Esophagus squamous epithelium (tissue), 5 donors: ENCODE measurements at regions not wholly inside any gene's neighbourhood (a gene's known extent, or its start where the extent isn't known, plus 50 kb on each side); places are given as distances from the start of the nearest gene placed in this dataset.

Experiments used
- DNase-seq: peaks from one replicate; lab custom pipeline; 2025; lab: John Stamatoyannopoulos, UW
- H3K27ac ChIP-seq, 4 donors: fragments of 200-600 bp; sonication (generic); one replicate each; pipeline ENCODE4 v1.5.1; 2016 to 2019; ENCODE audit warnings: mild to moderate bottlenecking in 1 of 4
- H3K27me3 ChIP-seq, 4 donors: fragments of 200-600 bp; sonication (generic); 1 replicate in 3 of 4; 2 replicates in 1 of 4; pipeline versions ENCODE4 v1.5.1 to v1.6.0; 2017 to 2021; ENCODE audit warnings: antibody characterized with exemption in 1 of 4
- H3K36me3 ChIP-seq, 3 donors: fragments of 200-600 bp; sonication (generic); one replicate each; pipeline ENCODE4 v1.5.1; 2016 to 2019
- H3K4me1 ChIP-seq, 3 donors: fragments of 200-600 bp; sonication (generic); one replicate each; pipeline ENCODE4 v1.5.1; 2017 to 2019
- H3K4me3 ChIP-seq, 4 donors: fragments of 200-600 bp; sonication (generic); 1 replicate in 3 of 4; 2 replicates in 1 of 4; pipeline ENCODE4 v1.5.1; 2016 to 2019; ENCODE audit warnings: mild to moderate bottlenecking in 2 of 4, moderate library complexity in 1 of 4
- H3K9me3 ChIP-seq, 3 donors: fragments of 200-600 bp; sonication (generic); one replicate each; pipeline ENCODE4 v1.5.1; 2016 to 2019
- POLR2A ChIP-seq, 4 donors: fragments of 450-650 bp; IDR thresholded peaks; one replicate each; pipeline ENCODE4 v1.6.1; 2017; ENCODE audit warnings: antibody characterized with exemption in 4 of 4, mild to moderate bottlenecking in 4 of 4, moderate library complexity in 3 of 4
- WGBS, 2 donors: methylation state at CpG; one replicate each; pipeline ENCODE4 v1.1.5; 2018; 5-methylcytosine and 5-hydroxymethylcytosine counted together
- intact Hi-C: fragments of 100-400 bp; cut with DNase I; formaldehyde crosslinking; loops from one replicate; pipeline ENCODE4 v1.15.0; 2022
- TF ChIP-seq, protein P1 (sequence below), 6 experiments: fragments of 450-650 bp in 4 of 6; fragments of 200-600 bp in 2 of 6; sonication (generic) in 2 of 6; IDR thresholded peaks; one replicate each; pipeline ENCODE4 v1.5.1; 2016 to 2019; ENCODE audit warnings: antibody characterized with exemption in 6 of 6, mild to moderate bottlenecking in 4 of 6, moderate library complexity in 4 of 6
- donor health status: DM: yes; HTN: yes; CAD: no.

DNA sequence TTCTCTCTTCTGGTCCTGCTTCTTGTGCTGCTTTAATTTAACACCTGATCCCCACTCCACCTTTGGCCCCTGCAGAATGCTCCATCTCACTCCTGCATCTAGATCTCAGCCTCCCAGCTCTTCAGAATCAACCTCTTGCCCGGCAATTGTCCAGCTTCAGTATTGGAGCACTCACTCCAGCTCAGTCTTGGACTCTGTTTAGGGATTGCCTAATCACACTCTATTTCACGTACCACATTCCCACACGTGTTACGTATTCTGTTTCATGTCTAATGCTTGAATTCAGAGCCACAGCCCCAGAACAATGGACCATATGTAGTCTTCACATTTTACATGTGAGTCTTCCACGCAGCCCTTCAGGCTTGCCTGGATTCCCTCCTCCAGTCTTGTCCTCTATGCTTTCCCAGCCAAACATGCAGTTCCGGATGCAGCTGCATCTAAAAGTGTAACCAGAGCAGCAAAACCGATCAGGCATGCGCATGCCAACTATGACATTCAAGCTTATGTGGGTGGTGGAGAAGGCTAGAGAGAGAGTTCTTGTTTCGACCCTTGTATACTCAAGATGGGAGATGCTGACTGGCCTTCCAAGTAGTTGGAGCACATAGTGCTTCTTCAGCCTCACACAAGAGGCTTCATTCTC is 105.2 kb upstream of the FAM9A start:
- Histone ChIP-seq H3K27me3 (no peaks in the 10 kb centered on the region), H3K4me3 (no peak overlapping the region), H3K27ac (no peak overlapping the region), H3K4me1 (no peaks in the 10 kb centered on the region), H3K36me3 (no peaks in the 10 kb centered on the region), H3K9me3 (no peaks in the 10 kb centered on the region)
- no peak for DNase-seq
- 61 to 85% methylated on average over 5 to 9 of the region's 9 CpGs for WGBS, 2 donors
- TF ChIP-seq, protein P1, sequence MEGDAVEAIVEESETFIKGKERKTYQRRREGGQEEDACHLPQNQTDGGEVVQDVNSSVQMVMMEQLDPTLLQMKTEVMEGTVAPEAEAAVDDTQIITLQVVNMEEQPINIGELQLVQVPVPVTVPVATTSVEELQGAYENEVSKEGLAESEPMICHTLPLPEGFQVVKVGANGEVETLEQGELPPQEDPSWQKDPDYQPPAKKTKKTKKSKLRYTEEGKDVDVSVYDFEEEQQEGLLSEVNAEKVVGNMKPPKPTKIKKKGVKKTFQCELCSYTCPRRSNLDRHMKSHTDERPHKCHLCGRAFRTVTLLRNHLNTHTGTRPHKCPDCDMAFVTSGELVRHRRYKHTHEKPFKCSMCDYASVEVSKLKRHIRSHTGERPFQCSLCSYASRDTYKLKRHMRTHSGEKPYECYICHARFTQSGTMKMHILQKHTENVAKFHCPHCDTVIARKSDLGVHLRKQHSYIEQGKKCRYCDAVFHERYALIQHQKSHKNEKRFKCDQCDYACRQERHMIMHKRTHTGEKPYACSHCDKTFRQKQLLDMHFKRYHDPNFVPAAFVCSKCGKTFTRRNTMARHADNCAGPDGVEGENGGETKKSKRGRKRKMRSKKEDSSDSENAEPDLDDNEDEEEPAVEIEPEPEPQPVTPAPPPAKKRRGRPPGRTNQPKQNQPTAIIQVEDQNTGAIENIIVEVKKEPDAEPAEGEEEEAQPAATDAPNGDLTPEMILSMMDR (IDR thresholded peaks at IDR 0.05), result no peak
- no peak for TF ChIP-seq POLR2A (IDR thresholded peaks at IDR 0.05)
- intact Hi-C loops, result no loop called here

DNA sequence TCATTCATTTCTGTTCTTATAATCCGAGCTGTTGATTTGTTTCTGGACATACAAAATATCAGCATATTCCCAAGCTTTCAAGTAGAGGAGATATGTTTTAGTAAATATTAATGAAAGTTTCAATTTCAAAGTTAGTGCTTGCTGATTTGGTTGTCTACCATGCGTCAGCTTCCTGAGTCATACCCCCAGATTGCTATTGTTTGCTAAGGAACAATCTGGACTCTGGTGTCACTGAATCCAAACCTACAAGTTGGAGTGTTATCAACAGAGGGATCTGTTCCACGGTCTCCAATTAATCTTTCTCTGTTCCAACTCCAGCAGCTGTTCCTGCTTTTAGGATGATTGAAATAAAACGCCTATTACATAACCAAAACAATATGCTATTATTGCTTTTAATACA is 96.1 kb upstream of the FAM9A start:
- WGBS, 2 donors, result 50 to 53% methylated on average over 4 of the region's 4 CpGs
- Histone ChIP-seq H3K4me3 (no peak overlapping the region), H3K4me1 (no peaks in the 10 kb centered on the region), H3K27me3 (no peaks in the 10 kb centered on the region), H3K27ac (no peak overlapping the region), H3K36me3 (no peaks in the 10 kb centered on the region), H3K9me3 (no peaks in the 10 kb centered on the region)
- intact Hi-C loops, result no loop called here
- no peak for TF ChIP-seq POLR2A (IDR thresholded peaks at IDR 0.05)
- TF ChIP-seq, protein P1 (IDR thresholded peaks at IDR 0.05), result no peak
- no peak for DNase-seq

DNA sequence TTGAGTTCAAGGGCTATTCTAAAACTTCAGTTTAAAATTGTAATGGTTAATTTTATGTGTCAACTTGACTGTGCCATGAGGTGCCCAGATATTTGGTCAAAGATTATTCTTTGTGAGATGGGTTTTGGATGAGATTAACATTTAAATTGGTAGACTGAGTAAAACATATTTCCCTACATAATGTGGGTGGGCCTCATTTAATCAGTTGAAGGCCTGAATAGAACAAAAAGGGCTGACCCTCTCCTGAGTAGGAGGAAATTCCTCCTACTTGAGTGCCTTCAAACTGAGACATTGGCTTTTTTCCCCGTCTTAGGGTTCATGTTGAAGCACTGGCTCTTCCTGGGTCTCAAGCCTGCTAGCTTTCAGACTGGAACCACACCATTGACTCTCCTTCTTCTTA is 89.6 kb upstream of the FAM9A start:
- TF ChIP-seq, protein P1 (IDR thresholded peaks at IDR 0.05), result no peak
- TF ChIP-seq POLR2A (IDR thresholded peaks at IDR 0.05), result no peak

DNA sequence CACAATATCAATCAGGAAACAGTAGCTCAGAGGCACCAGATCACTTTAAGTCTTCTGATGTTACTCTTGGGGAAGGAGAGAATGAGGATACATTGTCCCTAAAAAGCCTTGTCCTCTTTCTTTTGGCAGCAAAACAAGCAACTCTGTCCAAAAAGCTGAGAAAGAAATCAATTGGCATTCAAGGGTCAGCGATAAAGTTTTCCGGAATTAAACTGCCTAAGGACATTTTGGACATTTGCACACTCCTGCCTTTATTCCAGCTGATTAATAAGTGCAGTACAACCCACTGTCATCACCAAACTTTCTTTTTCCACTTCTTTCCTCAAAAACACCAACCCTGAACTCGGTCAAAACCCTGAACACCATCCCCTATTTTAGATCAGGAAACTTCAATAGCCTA is 85.8 kb upstream of the FAM9A start:
- DNase-seq, result no peak
- WGBS, 2 donors, result 63 to 73% methylated on average over 3 of the region's 3 CpGs
- Histone ChIP-seq H3K9me3 (no peaks in the 10 kb centered on the region), H3K4me1 (no peaks in the 10 kb centered on the region), H3K27ac (no peak overlapping the region), H3K27me3 (no peaks in the 10 kb centered on the region), H3K4me3 (no peak overlapping the region), H3K36me3 (no peaks in the 10 kb centered on the region)
- TF ChIP-seq, protein P1 (IDR thresholded peaks at IDR 0.05), result no peak
- TF ChIP-seq POLR2A (IDR thresholded peaks at IDR 0.05), result no peak
- intact Hi-C loops, result no loop called here

More for the DNA sequence above, 89.6 kb upstream of the FAM9A start:
- DNase-seq, result no peak
- H3K27ac ChIP-seq, result no peak overlapping the region
- H3K4me3 ChIP-seq, result no peak overlapping the region
- no peaks in the 10 kb centered on the region for H3K27me3 ChIP-seq
- intact Hi-C loops, result no loop called here
- WGBS, 2 donors, result 78 to 88% methylated on average over 1 of the region's 1 CpG
- no peaks in the 10 kb centered on the region for H3K9me3 ChIP-seq
- no peaks in the 10 kb centered on the region for H3K36me3 ChIP-seq
- H3K4me1 ChIP-seq, result no peaks in the 10 kb centered on the region

DNA sequence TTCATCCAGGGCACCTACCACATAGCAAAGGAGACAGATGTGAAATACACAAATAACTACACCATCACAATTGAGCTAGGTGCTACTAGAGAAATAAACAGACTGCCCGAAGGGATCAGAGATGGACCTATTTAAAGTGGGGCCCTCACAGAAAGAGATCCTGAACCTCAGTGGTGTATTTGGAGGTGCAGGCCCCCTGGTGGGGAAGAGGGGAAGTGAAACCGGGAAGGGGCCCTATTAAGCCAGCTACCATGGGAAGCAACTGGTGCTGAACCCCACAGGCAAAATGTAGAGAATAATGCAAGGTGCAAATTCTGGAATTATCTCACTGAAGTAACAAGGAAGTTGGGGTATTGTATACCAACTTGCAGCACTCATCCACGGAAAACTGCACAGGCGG is 78.6 kb upstream of the FAM9A start:
- Histone ChIP-seq H3K36me3 (no peaks in the 10 kb centered on the region), H3K27ac (no peak overlapping the region), H3K4me1 (no peaks in the 10 kb centered on the region), H3K4me3 (no peak overlapping the region), H3K9me3 (no peaks in the 10 kb centered on the region), H3K27me3 (no peaks in the 10 kb centered on the region)
- 47 to 73% methylated on average over 4 of the region's 4 CpGs for WGBS, 2 donors
- intact Hi-C loops, result no loop called here
- DNase-seq, result no peak
- TF ChIP-seq POLR2A (IDR thresholded peaks at IDR 0.05), result no peak
- TF ChIP-seq, protein P1 (IDR thresholded peaks at IDR 0.05), result peak; percentile 17 to 50 (median 28)
